SK-N-SH (cell line): ENCODE measurements at regions not wholly inside any gene's neighbourhood (a gene's known extent, or its start where the extent isn't known, plus 50 kb on each side); places are given as distances from the start of the nearest gene placed in this dataset.

ENCODE experiments used
- EP300 ChIP-seq, 2 experiments: IDR thresholded peaks; 2 replicates each; pipeline versions ENCODE4 v1.4.0 to v1.6.1; 2012; ENCODE audit warnings: borderline replicate concordance in 1 of 2, low read depth in 1 of 2, low read length in 1 of 2
- EZH2phosphoT487 ChIP-seq: fragments of 200-600 bp; sonication (generic); IDR thresholded peaks from 2 replicates; pipeline ENCODE4 v1.6.1; 2017; ENCODE audit warnings: low read depth, mixed run types, mild to moderate bottlenecking, antibody characterized with exemption, moderate library complexity, borderline replicate concordance
- POLR2AphosphoS5 ChIP-seq: IDR thresholded peaks from 2 replicates; pipeline ENCODE4 v1.6.1; 2012; ENCODE audit warnings: low read depth, low read length
- RAD21 ChIP-seq: IDR thresholded peaks from 2 replicates; pipeline ENCODE4 v1.6.1; 2012; ENCODE audit warnings: mild to moderate bottlenecking, low read length
- SMC3 ChIP-seq: IDR thresholded peaks from 2 replicates; pipeline ENCODE4 v1.6.1; 2012; ENCODE audit warnings: low read depth, low read length, improper control_type of control experiment

DNA sequence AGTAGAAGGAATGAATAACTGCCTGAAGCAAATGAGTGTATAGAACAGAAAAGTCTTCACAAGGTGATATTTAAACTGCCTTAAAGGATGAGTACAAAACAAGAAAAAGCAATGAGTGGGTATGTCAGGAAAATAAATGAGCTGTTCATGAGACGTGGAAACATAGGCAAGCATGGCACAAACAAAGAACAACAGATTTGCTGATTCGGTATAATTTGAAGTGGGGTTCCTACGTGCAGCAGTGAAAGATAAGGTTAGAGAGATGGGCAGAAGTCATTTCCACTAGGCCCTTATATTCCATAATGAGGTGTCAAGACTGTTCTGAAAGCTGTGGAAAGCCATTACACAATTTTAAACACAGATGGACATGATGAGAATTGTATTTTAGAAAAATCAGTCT lies 506.6 kb downstream of the KLHL13 start:
- TF ChIP-seq RAD21 (no peak), SMC3 (no peak), EP300 (IDR thresholded peaks at IDR 0.05; ENCODE audit: borderline replicate concordance in 1 of 2, low read depth in 1 of 2, low read length in 1 of 2) (no peak), POLR2AphosphoS5 (no peak), EZH2phosphoT487 (no peak)
